Heart right ventricle (tissue), 16 donors: ENCODE measurements at regions not wholly inside any gene's neighbourhood (a gene's known extent, or its start where the extent isn't known, plus 50 kb on each side); places are given as distances from the start of the nearest gene placed in this dataset.

Experiments used
- ATAC-seq, 8 donors: fragments of 200-7000 bp; cut with Tn5 transposase; one replicate each; pipeline ENCODE4 v1.9.1; 2020; ENCODE audit warnings: mild to moderate bottlenecking in 8 of 8, moderate library complexity in 8 of 8, moderate number of reproducible peaks in 1 of 8
- DNase-seq, 2 donors: peaks; one replicate each; pipeline ENCODE4 v3.0.0-alpha.2; 2020
- H3K27ac ChIP-seq, 10 donors: fragments of 200-600 bp; sonication (generic) in 2 of 10; one replicate each; pipeline versions ENCODE4 v1.5.0 to v1.8.0; 2020 to 2022; ENCODE audit warnings: mild to moderate bottlenecking in 3 of 10
- H3K27me3 ChIP-seq, 7 donors: fragments of 200-600 bp; one replicate each; pipeline ENCODE4 v1.8.0; 2021 to 2022; ENCODE audit warnings: mild to moderate bottlenecking in 2 of 7
- H3K36me3 ChIP-seq, 9 donors: fragments of 200-600 bp; sonication (generic) in 1 of 9; one replicate each; pipeline versions ENCODE4 v1.5.0 to v1.8.0; 2020 to 2022; ENCODE audit warnings: mild to moderate bottlenecking in 2 of 9
- H3K4me1 ChIP-seq, 9 donors: fragments of 200-600 bp; sonication (generic) in 1 of 9; one replicate each; pipeline versions ENCODE4 v1.5.0 to v1.8.0; 2020 to 2022; ENCODE audit warnings: mild to moderate bottlenecking in 4 of 9
- H3K4me3 ChIP-seq, 10 donors: fragments of 200-600 bp; sonication (generic) in 2 of 10; one replicate each; pipeline versions ENCODE4 v1.5.0 to v1.8.0; 2020 to 2022; ENCODE audit warnings: mild to moderate bottlenecking in 7 of 10, moderate library complexity in 2 of 10
- H3K9me3 ChIP-seq, 11 donors: fragments of 200-600 bp in 10 of 11; sonication (generic) in 2 of 11; one replicate each; pipeline versions ENCODE4 v1.5.0 to v1.8.0; 2013 to 2022; ENCODE audit warnings: mild to moderate bottlenecking in 2 of 11, control low read depth in 1 of 11, moderate library complexity in 1 of 11
- CTCF ChIP-seq, 9 donors: fragments of 200-600 bp; sonication (generic) in 2 of 9; IDR thresholded peaks; one replicate each; pipeline versions ENCODE4 v1.5.0 to v1.8.0; 2021 to 2022; ENCODE audit warnings: antibody characterized with exemption in 9 of 9, mild to moderate bottlenecking in 5 of 9, moderate library complexity in 1 of 9
- WGBS, 2 donors: extraction: QIAGEN DNeasy Blood & Tissue Kit; methylation state at CpG; one replicate each; pipeline ENCODE4 v1.1.7; 2013; ENCODE audit warnings: inconsistent platforms in 1 of 2; 5-methylcytosine and 5-hydroxymethylcytosine counted together
- intact Hi-C, 10 donors: fragments of 100-400 bp; cut with DNase I; formaldehyde crosslinking; loops; one replicate each; pipeline versions ENCODE4 v1.11.1 to v1.14.2; 2022
- donor health status: Arrhythmogenic right ventricular cardiomyopathy.
- donor health status: ischemic (EF 13 %, LVEDD 7.1; RV severe dilation, severe dysfunction).
- donor health status: healthy with polysubstance abuse.
- donor health status: DM: no; HTN: yes; CAD: no.
- donor health status: DM: no; HTN: no; CAD: no.
- donor health status: ischemic (EF 25% LVEDD 6.9; RV normal size, moderate dysfunction).
- donor health status: ischemic (EF 25% LVEDD 5.7; RV mildly dilated, moderate dysfunction).
- donor health status: healthy.
- donor health status: DM: yes; HTN: yes; CAD: no.
- donor health status: Ischemic cardiomyopathy.
- donor health status: ischemic (EF 35%, LVEDD 5.7; RV mildly dilated, moderate dysfunction).
- donor health status: nonischemic (EF 11% LVEDD 7.7; RV severe dilation, severe dysfunction).
- donor health status: DM: yes; HTN: yes; CAD: no.
- donor health status: PGD.
- donor health status: ischemic (EF 29% LVEDD 5.4; RV normal size, mild dysfunction).
- donor health status: nonischemic (EF 23%, LVEDD 6.1; RV moderate dilation, normal function).

DNA sequence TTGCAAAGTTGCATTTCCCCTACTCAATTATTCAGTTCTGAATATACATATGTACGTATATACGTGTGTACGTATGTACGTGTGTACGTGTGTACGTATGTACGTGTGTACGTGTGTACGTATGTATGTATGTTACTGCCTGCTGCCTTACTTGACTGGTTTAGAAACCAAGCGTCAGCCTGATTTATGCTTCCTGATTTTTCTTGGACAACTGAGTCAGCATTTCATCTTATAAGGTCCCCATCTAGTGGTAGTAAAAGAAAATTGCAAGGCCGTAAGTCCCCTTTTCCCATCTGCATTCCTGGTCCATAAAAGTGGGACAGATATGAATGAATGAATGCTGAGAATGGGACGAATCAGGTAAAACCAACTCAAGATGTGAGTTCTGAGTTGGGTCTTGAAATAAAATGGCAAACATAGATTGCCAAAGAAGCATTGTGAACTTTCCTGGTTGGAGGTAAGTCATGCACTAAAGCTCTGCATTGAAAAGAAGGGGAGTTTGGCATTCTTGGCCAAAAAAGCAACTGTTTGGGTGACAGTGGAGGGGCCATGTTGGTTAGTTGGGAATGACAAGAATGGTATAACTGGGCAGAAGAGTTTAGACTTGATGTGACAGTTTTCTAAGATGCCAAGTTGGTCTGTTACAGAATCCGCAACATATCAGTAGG, 76.4 kb upstream of the DNAH14 start:
- Histone ChIP-seq H3K36me3 (no peaks in the 10 kb centered on the region), H3K4me1 (no peaks in the 10 kb centered on the region), H3K27me3 (peaks cover 0 to 7% (median 0%) of the 10 kb centered on the region in 7 donors), H3K4me3 (no peak overlapping the region), H3K9me3 (no peaks in the 10 kb centered on the region), H3K27ac (no peak overlapping the region)
- DNase-seq (no peak), ATAC-seq (peak in 3 of 8 donors; percentile 34 to 46 (median 37))
- 41 to 42% methylated on average over 13 of the region's 13 CpGs for WGBS, 2 donors
- intact Hi-C loops = loop anchor here (1.0 to 10.0 kb wide), 8 partner anchors 156 to 341 kb away; no protein-coding TSS in a partner anchor
- TF ChIP-seq CTCF (IDR thresholded peaks at IDR 0.05) = peak; percentile 43 to 77 (median 70)

DNA sequence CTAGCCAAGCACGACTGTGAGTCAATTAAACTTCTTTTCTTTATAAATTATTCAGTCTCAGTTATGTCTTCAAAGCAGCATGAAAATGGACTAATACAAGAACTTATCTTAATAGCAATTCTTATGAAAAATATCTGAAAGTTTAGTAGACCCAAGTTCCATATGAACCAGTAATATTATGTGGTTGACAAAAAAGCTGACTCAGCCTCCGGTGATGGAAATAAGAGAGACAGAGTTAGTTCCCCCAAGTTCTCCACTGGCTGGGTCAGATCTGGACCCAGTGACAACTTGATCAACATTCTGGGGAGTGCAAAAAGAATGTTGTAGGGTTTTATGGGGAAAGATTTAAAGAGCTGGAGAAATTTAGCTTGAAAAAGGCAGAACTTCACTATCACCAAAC, 72.5 kb upstream of the DNAH14 start:
- Histone ChIP-seq H3K27me3 (peaks cover 0 to 14% (median 0%) of the 10 kb centered on the region in 7 donors), H3K4me1 (no peaks in the 10 kb centered on the region), H3K27ac (no peak overlapping the region), H3K36me3 (no peaks in the 10 kb centered on the region), H3K9me3 (no peaks in the 10 kb centered on the region), H3K4me3 (no peak overlapping the region)
- ATAC-seq (no peak), DNase-seq (no peak)
- no peak for TF ChIP-seq CTCF (IDR thresholded peaks at IDR 0.05)
- intact Hi-C loops = loop anchor here in 2 of 10 donors (5.0 to 10.0 kb wide), 3 partner anchors 212 to 345 kb away; no protein-coding TSS in a partner anchor
- 92 to 93% methylated on average over 2 of the region's 2 CpGs for WGBS, 2 donors

GRCh38 chr1:224859651-224860050, 69.8 kb upstream of the DNAH14 start:
- DNase-seq = no peak
- H3K27me3 ChIP-seq = peaks cover 0 to 22% (median 0%) of the 10 kb centered on the region in 7 donors
- no peak overlapping the region for H3K4me3 ChIP-seq
- H3K9me3 ChIP-seq = no peaks in the 10 kb centered on the region
- H3K36me3 ChIP-seq = no peaks in the 10 kb centered on the region
- no peak overlapping the region for H3K27ac ChIP-seq
- no peaks in the 10 kb centered on the region for H3K4me1 ChIP-seq
- WGBS, 2 donors = 91 to 92% methylated on average over 2 of the region's 2 CpGs
- no peak for ATAC-seq
- TF ChIP-seq CTCF (IDR thresholded peaks at IDR 0.05) = no peak
- intact Hi-C loops = loop anchor here in 2 of 10 donors (5.0 to 10.0 kb wide), 3 partner anchors 215 to 347 kb away; no protein-coding TSS in a partner anchor

- no peak for TF ChIP-seq CTCF (IDR thresholded peaks at IDR 0.05)
- intact Hi-C loops = no loop called here
- ATAC-seq (no peak), DNase-seq (no peak)
- H3K27ac ChIP-seq = no peak overlapping the region
- H3K36me3 ChIP-seq = no peaks in the 10 kb centered on the region
- H3K4me1 ChIP-seq = no peaks in the 10 kb centered on the region
- peaks cover 0 to 9% (median 3%) of the 10 kb centered on the region in 11 donors for H3K9me3 ChIP-seq
- WGBS, 2 donors = 59 to 61% methylated on average over 6 of the region's 6 CpGs
- H3K27me3 ChIP-seq = peaks cover 0 to 26% (median 0%) of the 10 kb centered on the region in 7 donors
- no peak overlapping the region for H3K4me3 ChIP-seq
Measured at GRCh38 chr1:224860488-224861338, 68.8 kb upstream of the DNAH14 start.
